Lung (tissue), 11 donors: ENCODE measurements at regions not wholly inside any gene's neighbourhood (a gene's known extent, or its start where the extent isn't known, plus 50 kb on each side); places are given as distances from the start of the nearest gene placed in this dataset.

Source experiments
- ATAC-seq: fragments of 200-7000 bp; cut with Tn5 transposase; one replicate; pipeline ENCODE4 v1.9.1; 2020; ENCODE audit warnings: moderate number of reproducible peaks; ENCODE audit not compliant: insufficient read depth, low FRiP score
- DNase-seq, 3 donors: peaks; one replicate each; pipeline ENCODE4 v3.0.0-alpha.2; 2013 to 2017
- H3K27ac ChIP-seq, 2 donors: one replicate each; pipeline ENCODE4 v1.5.1; 2013; ENCODE audit warnings: mild to moderate bottlenecking in 2 of 2, moderate library complexity in 2 of 2, control low read depth in 1 of 2, inconsistent platforms in 1 of 2, low read depth in 1 of 2, low read length in 1 of 2
- H3K27me3 ChIP-seq, 3 donors: one replicate each; pipeline ENCODE4 v1.5.1; 2013; ENCODE audit warnings: low read length in 2 of 3; ENCODE audit not compliant: control insufficient read depth in 3 of 3, insufficient read depth in 3 of 3
- H3K36me3 ChIP-seq, 4 donors: one replicate each; pipeline ENCODE4 v1.5.1; 2013; ENCODE audit warnings: low read length in 4 of 4, mild to moderate bottlenecking in 1 of 4, moderate library complexity in 1 of 4; ENCODE audit not compliant: control insufficient read depth in 4 of 4, insufficient read depth in 4 of 4
- H3K4me1 ChIP-seq, 5 donors: one replicate each; pipeline ENCODE4 v1.5.1; 2013; ENCODE audit warnings: low read length in 5 of 5, mild to moderate bottlenecking in 2 of 5, moderate library complexity in 1 of 5; ENCODE audit not compliant: control insufficient read depth in 5 of 5, insufficient read depth in 5 of 5
- H3K4me3 ChIP-seq: one replicate; pipeline ENCODE4 v1.5.1; 2013; ENCODE audit warnings: mild to moderate bottlenecking, control low read depth, moderate library complexity
- H3K9ac ChIP-seq, 2 donors: one replicate each; pipeline ENCODE4 v1.5.1; 2013; ENCODE audit warnings: low read length in 2 of 2, control low read depth in 1 of 2; ENCODE audit not compliant: insufficient read depth in 1 of 2
- H3K9me3 ChIP-seq, 4 donors: one replicate each; pipeline ENCODE4 v1.5.1; 2013; ENCODE audit warnings: low read length in 3 of 4, mild to moderate bottlenecking in 1 of 4, moderate library complexity in 1 of 4; ENCODE audit not compliant: control insufficient read depth in 4 of 4, insufficient read depth in 3 of 4
- CTCF ChIP-seq: IDR thresholded peaks from 2 replicates; pipeline ENCODE4 v1.5.1; 2012; ENCODE audit warnings: mild to moderate bottlenecking; ENCODE audit errors: control extremely low read depth, extremely low read depth
- WGBS, 2 donors: extraction: QIAGEN DNeasy Blood & Tissue Kit; methylation state at CpG; one replicate each; pipeline ENCODE4 v1.1.7; 2013; 5-methylcytosine and 5-hydroxymethylcytosine counted together
- donor health status: control.
- donor health status: control.
- donor health status: Bipolar disorder and iron deficiency.
- donor health status: healthy.
- donor health status: DM: yes; HTN: yes; CAD: no.

DNA sequence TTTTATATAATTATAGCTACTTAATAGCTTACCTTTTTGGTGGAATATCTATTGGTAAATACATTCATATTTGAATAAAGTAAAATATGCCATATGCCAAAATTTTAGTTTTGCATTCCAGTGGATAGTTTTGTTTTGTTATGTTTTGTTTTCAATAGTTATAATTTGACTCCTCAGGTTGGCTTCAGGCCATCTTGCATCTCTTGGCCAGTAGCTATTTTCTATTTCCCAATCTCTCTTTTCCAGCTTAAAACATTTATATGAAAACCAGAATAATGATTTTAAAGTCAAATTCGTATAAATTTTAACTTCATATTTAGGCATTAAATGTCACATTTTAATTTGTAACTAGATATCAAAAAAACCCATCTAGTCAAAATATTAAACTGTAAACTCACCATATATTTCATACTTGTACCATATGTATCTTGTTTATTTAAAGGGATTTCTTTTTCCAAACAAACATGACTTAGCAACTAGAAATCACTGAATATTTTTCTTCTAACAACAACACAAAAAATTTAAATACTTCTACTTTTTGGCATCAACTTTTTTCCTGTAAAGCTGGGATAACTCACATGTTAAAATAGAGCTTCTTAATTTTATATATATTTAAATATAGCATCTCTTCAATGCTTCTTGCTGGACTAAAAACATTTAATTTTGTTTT, 1209.6 kb downstream of the PCDH7 start:
- peaks cover 0 to 3% (median 0%) of the 10 kb centered on the region in 5 donors for H3K4me1 ChIP-seq
- no peak overlapping the region for H3K4me3 ChIP-seq
- peaks cover 0 to 2% (median 0%) of the 10 kb centered on the region in 4 donors for H3K9me3 ChIP-seq
- H3K36me3 ChIP-seq: no peaks in the 10 kb centered on the region
- DNase-seq (peak; percentile 22 to 80 (median 80)), ATAC-seq (no peak)
- no peaks in the 10 kb centered on the region for H3K27me3 ChIP-seq
- H3K9ac ChIP-seq: no peak overlapping the region
- no peak for TF ChIP-seq CTCF
- 61 to 67% methylated on average over 1 of the region's 1 CpG for WGBS, 2 donors
- H3K27ac ChIP-seq: no peak overlapping the region

DNA sequence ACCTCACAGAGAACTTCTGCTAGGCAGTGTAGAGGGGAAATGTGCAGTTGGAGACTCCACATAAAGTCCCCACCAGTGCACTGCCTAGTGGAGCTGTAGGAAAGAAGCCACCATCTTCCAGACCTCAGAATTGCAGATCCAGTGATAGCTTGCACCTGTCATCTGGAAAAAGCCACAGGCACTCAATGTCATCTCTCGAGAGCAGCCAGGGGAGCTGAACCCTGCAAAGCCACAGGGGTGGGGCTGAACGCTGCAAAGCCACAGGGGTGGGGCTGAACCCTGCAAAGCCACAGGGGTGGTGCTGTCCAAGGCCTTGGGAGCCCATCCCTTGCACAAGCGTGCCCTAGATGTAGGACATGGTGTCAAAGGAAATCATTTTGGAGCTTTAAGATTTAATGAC, 1226.3 kb downstream of the PCDH7 start:
- Histone ChIP-seq H3K9me3 (no peaks in the 10 kb centered on the region), H3K36me3 (no peaks in the 10 kb centered on the region), H3K27me3 (no peaks in the 10 kb centered on the region), H3K27ac (no peak overlapping the region), H3K4me1 (no peaks in the 10 kb centered on the region), H3K9ac (no peak overlapping the region), H3K4me3 (no peak overlapping the region)
- WGBS, 2 donors: 28 to 33% methylated on average over 3 of the region's 3 CpGs
- DNase-seq (no peak), ATAC-seq (no peak)
- no peak for TF ChIP-seq CTCF

DNA sequence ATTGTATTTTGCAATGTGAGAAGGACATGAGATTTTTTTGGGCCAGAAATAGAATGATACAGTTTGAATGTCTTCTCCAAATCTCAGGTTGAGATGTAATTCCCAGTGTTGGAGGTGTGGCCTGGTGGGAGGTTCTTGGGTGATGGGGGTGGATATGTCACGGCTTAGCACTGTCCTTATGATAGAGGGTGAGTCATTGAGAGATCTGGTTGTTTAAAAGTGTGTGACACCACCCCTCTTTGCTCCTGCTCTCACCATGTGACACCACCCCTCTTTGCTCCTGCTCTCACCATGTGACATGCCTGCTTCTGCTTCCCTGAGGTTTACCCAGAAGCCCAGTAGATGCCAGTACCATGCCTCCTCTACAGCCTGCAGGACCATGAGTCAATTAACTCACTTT, 1226.9 kb downstream of the PCDH7 start:
- TF ChIP-seq CTCF: no peak
- Histone ChIP-seq H3K27me3 (no peaks in the 10 kb centered on the region), H3K9ac (no peak overlapping the region), H3K9me3 (no peaks in the 10 kb centered on the region), H3K27ac (no peak overlapping the region), H3K4me1 (no peaks in the 10 kb centered on the region), H3K36me3 (no peaks in the 10 kb centered on the region), H3K4me3 (no peak overlapping the region)
- ATAC-seq (no peak), DNase-seq (no peak)
- WGBS, 2 donors: 85 to 88% methylated on average over 1 of the region's 1 CpG

DNA sequence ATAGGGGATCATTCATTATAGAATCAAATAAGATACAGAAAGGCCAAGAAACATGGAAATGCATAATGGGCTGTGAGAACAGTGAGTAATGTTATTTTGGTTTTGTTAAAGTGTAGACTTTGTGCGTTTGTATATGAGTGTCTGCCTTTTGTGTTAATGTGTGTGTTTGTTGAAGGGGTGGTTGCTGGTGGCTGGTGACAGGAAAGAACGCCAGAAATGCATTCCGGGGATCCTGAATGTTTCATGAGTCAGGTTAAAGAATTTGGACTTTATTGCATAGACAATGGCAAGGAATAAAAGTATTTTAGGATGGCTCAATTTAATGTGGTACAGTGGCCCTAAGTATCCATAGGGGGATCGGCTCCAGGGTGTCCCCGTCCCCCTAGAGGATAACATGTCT, 1228.9 kb downstream of the PCDH7 start:
- Histone ChIP-seq H3K4me3 (no peak overlapping the region), H3K27ac (no peak overlapping the region), H3K27me3 (no peaks in the 10 kb centered on the region), H3K9ac (no peak overlapping the region), H3K9me3 (no peaks in the 10 kb centered on the region), H3K36me3 (no peaks in the 10 kb centered on the region), H3K4me1 (no peaks in the 10 kb centered on the region)
- WGBS, 2 donors: 85 to 91% methylated on average over 5 of the region's 5 CpGs
- no peak for DNase-seq
- ATAC-seq: no peak
- TF ChIP-seq CTCF: no peak
